ENCODE measurements at regions not wholly inside any gene's neighbourhood (a gene's known extent, or its start where the extent isn't known, plus 50 kb on each side); places are given as distances from the start of the nearest gene placed in this dataset.
"Not testable (repeated sequence)": the region's sequence is repeated elsewhere in the genome, so short reads cannot be mapped to it uniquely, and the experiment has no call there.

GRCh38 chr5:92662741-92663140 is 918.3 kb downstream of the NR2F1-AS1 start:
- DNase-seq (no peak), ATAC-seq (ENCODE audit: low FRiP score) (no peak)
- H3K36me3 ChIP-seq (ENCODE audit: control insufficient read depth in 1 of 2, insufficient read depth in 2 of 2, low read length in 1 of 2), result no peaks in the 10 kb centered on the region
- no peaks in the 10 kb centered on the region for H3K27me3 ChIP-seq (ENCODE audit: control insufficient read depth in 1 of 2, insufficient read depth in 2 of 2, low read length in 1 of 2)
- 55 to 64% methylated on average over 3 of the region's 3 CpGs for WGBS, 2 donors
- H3K9me3 ChIP-seq (ENCODE audit: control insufficient read depth, low read length), result no peaks in the 10 kb centered on the region
- intact Hi-C loops (cut with DNase I), result no loop called here
- H3K4me1 ChIP-seq (ENCODE audit: control insufficient read depth in 1 of 2, insufficient read depth in 2 of 2, low read length in 2 of 2), result no peaks in the 10 kb centered on the region
- H3K4me3 ChIP-seq (ENCODE audit: low read length in 2 of 2), result no peak overlapping the region
- no peak overlapping the region for H3K27ac ChIP-seq (ENCODE audit: low read depth in 1 of 2, low read length in 2 of 2)

GRCh38 chr5:92659246-92659645 is 921.8 kb downstream of the NR2F1-AS1 start:
- no peaks in the 10 kb centered on the region for H3K27me3 ChIP-seq (ENCODE audit: control insufficient read depth in 1 of 2, insufficient read depth in 2 of 2, low read length in 1 of 2)
- no peaks in the 10 kb centered on the region for H3K36me3 ChIP-seq (ENCODE audit: control insufficient read depth in 1 of 2, insufficient read depth in 2 of 2, low read length in 1 of 2)
- no peaks in the 10 kb centered on the region for H3K9me3 ChIP-seq (ENCODE audit: control insufficient read depth, low read length)
- intact Hi-C loops (cut with DNase I), result no loop called here
- H3K4me3 ChIP-seq (ENCODE audit: low read length in 2 of 2), result no peak overlapping the region
- no peaks in the 10 kb centered on the region for H3K4me1 ChIP-seq (ENCODE audit: control insufficient read depth in 1 of 2, insufficient read depth in 2 of 2, low read length in 2 of 2)
- no peak for ATAC-seq (ENCODE audit: low FRiP score)
- no peak for DNase-seq
- no peak overlapping the region for H3K27ac ChIP-seq (ENCODE audit: low read depth in 1 of 2, low read length in 2 of 2)

DNA sequence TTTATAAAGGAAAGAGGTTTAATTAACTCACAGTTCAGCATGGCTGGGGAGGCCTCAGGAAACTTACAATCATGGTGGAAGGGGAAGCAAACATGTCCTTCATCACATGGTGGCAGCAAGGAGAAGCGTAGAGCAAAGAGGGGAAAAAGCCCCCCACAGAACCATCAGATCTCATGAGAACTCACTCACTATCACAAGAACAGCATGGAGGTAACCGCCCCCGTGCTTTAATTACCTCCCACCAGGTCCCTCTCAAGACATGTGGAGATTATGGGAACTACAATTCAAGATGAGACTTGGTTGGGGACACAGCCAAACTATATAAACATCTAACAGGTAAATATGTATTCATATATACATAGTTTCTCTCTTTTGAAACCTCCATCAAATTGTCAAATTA is 926.4 kb downstream of the NR2F1-AS1 start:
- WGBS, 2 donors, result 89% methylated on average over 3 of the region's 3 CpGs
- H3K4me3 ChIP-seq (ENCODE audit: low read length in 2 of 2); H3K9me3 ChIP-seq (ENCODE audit: control insufficient read depth, low read length); H3K36me3 ChIP-seq (ENCODE audit: control insufficient read depth in 1 of 2, insufficient read depth in 2 of 2, low read length in 1 of 2); H3K27ac ChIP-seq (ENCODE audit: low read depth in 1 of 2, low read length in 2 of 2); H3K4me1 ChIP-seq (ENCODE audit: control insufficient read depth in 1 of 2, insufficient read depth in 2 of 2, low read length in 2 of 2); ATAC-seq (ENCODE audit: low FRiP score); intact Hi-C loops (cut with DNase I); H3K27me3 ChIP-seq (ENCODE audit: control insufficient read depth in 1 of 2, insufficient read depth in 2 of 2, low read length in 1 of 2); DNase-seq: not testable (repeated sequence)

DNA sequence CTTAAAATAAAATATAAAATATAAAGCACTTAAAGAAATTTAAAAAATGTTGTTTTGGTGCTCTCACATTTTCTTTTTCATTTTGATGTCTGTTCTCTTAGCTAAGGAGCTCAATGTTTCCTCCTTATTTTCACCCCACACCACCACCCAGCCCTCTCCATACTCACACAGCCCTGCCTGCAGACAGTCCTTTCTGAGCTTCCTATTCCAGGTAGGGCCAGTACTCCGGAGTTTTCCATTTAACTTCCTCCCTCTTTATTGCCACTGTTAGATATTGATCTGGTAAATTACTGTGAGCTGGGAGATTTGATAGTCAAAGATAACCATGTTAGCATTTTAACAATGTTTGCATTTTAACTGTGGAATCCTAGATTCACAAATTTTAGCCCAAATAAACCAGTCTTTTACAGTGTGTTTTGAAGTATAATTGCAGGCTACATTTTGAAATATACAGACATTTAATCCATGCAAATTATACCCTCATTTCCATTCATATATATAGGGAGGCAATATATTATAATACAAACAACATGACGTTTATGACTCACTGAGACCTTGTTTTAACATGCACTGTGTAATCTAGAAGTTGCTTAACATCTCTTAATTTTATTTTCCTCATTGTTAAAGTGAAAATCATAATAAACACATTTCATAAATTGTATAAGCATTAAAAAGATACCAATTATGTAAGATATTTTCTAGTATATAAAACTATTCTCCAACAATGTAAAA is 927.1 kb downstream of the NR2F1-AS1 start:
- H3K36me3 ChIP-seq (ENCODE audit: control insufficient read depth in 1 of 2, insufficient read depth in 2 of 2, low read length in 1 of 2), result no peaks in the 10 kb centered on the region
- ATAC-seq (ENCODE audit: low FRiP score), result no peak
- H3K4me3 ChIP-seq (ENCODE audit: low read length in 2 of 2), result no peak overlapping the region
- DNase-seq, result no peak
- WGBS, 2 donors, result 61 to 70% methylated on average over 2 of the region's 2 CpGs
- no peaks in the 10 kb centered on the region for H3K27me3 ChIP-seq (ENCODE audit: control insufficient read depth in 1 of 2, insufficient read depth in 2 of 2, low read length in 1 of 2)
- H3K27ac ChIP-seq (ENCODE audit: low read depth in 1 of 2, low read length in 2 of 2), result no peak overlapping the region
- H3K4me1 ChIP-seq (ENCODE audit: control insufficient read depth in 1 of 2, insufficient read depth in 2 of 2, low read length in 2 of 2), result no peaks in the 10 kb centered on the region
- H3K9me3 ChIP-seq (ENCODE audit: control insufficient read depth, low read length), result no peaks in the 10 kb centered on the region
- intact Hi-C loops (cut with DNase I), result no loop called here

DNA sequence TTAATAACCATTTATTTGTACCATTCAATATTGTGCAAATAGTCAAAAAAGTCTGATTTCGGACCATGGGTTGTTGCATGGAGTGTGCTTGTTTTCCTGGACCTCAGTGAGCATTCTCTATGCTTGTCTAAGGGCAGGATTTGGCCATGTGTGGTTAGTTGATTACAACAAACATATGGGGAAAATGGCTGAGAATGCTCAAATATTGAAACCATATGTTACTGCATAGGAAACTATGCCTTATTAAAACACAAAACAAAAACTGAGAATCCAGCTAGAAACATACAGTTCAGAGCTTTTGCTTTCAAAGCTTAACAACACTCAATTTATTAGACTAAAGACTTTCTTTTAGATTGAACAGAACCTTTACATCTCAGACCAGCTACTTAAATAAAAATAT is 928.3 kb downstream of the NR2F1-AS1 start:
- Histone ChIP-seq H3K27ac (ENCODE audit: low read depth in 1 of 2, low read length in 2 of 2) (no peak overlapping the region), H3K27me3 (ENCODE audit: control insufficient read depth in 1 of 2, insufficient read depth in 2 of 2, low read length in 1 of 2) (no peaks in the 10 kb centered on the region), H3K4me3 (ENCODE audit: low read length in 2 of 2) (no peak overlapping the region), H3K36me3 (ENCODE audit: control insufficient read depth in 1 of 2, insufficient read depth in 2 of 2, low read length in 1 of 2) (no peaks in the 10 kb centered on the region), H3K4me1 (ENCODE audit: control insufficient read depth in 1 of 2, insufficient read depth in 2 of 2, low read length in 2 of 2) (no peaks in the 10 kb centered on the region), H3K9me3 (ENCODE audit: control insufficient read depth, low read length) (no peaks in the 10 kb centered on the region)
- DNase-seq, result no peak
- no peak for ATAC-seq (ENCODE audit: low FRiP score)
- intact Hi-C loops (cut with DNase I), result no loop called here
- 60% methylated on average over 1 of the region's 1 CpG for whole genome bisulfite sequencing, 2 donors

GRCh38 chr5:92644266-92644886 is 936.6 kb downstream of the NR2F1-AS1 start:
- WGBS, 2 donors, result 31 to 44% methylated on average over 4 of the region's 4 CpGs
- DNase-seq (no peak), ATAC-seq (ENCODE audit: low FRiP score) (no peak)
- H3K36me3 ChIP-seq (ENCODE audit: control insufficient read depth in 1 of 2, insufficient read depth in 2 of 2, low read length in 1 of 2), result no peaks in the 10 kb centered on the region
- intact Hi-C loops (cut with DNase I), result no loop called here
- H3K9me3 ChIP-seq (ENCODE audit: control insufficient read depth, low read length), result no peaks in the 10 kb centered on the region
- no peak overlapping the region for H3K4me3 ChIP-seq (ENCODE audit: low read length in 2 of 2)
- no peaks in the 10 kb centered on the region for H3K27me3 ChIP-seq (ENCODE audit: control insufficient read depth in 1 of 2, insufficient read depth in 2 of 2, low read length in 1 of 2)
- no peaks in the 10 kb centered on the region for H3K4me1 ChIP-seq (ENCODE audit: control insufficient read depth in 1 of 2, insufficient read depth in 2 of 2, low read length in 2 of 2)
- no peak overlapping the region for H3K27ac ChIP-seq (ENCODE audit: low read depth in 1 of 2, low read length in 2 of 2)

GRCh38 chr5:92641031-92641962 is 939.7 kb downstream of the NR2F1-AS1 start:
- no peaks in the 10 kb centered on the region for H3K27me3 ChIP-seq (ENCODE audit: control insufficient read depth in 1 of 2, insufficient read depth in 2 of 2, low read length in 1 of 2)
- ATAC-seq (ENCODE audit: low FRiP score), result no peak
- H3K9me3 ChIP-seq (ENCODE audit: control insufficient read depth, low read length), result no peaks in the 10 kb centered on the region
- 1 to 3% methylated on average over 10 of the region's 10 CpGs for WGBS, 2 donors
- peak overlapping the region; percentile 14 to 34 for H3K4me3 ChIP-seq (ENCODE audit: low read length in 2 of 2)
- H3K36me3 ChIP-seq (ENCODE audit: control insufficient read depth in 1 of 2, insufficient read depth in 2 of 2, low read length in 1 of 2), result no peaks in the 10 kb centered on the region
- DNase-seq, result no peak
- intact Hi-C loops (cut with DNase I), result no loop called here
- H3K27ac ChIP-seq (ENCODE audit: low read depth in 1 of 2, low read length in 2 of 2), result no peak overlapping the region
- H3K4me1 ChIP-seq (ENCODE audit: control insufficient read depth in 1 of 2, insufficient read depth in 2 of 2, low read length in 2 of 2), result no peaks in the 10 kb centered on the region

DNA sequence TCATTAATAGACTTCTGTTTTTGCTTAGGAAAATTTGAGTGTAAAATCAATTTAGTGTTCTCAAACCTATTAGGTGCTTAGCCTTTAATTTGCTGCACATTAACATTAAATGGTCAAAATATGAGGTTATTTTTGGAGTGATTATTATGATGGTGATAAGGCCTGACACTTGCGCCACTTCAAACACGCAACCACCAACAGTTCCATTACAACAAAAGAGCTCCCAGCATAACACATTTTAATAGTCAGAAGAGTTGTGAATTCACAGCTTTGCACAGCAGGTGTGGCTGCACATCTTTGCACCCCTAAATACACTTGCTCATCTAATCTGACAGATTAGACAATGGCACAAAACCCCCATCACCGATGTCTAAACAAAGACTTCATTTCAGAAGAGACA is 940.7 kb downstream of the NR2F1-AS1 start:
- ATAC-seq (ENCODE audit: low FRiP score), result no peak
- Histone ChIP-seq H3K4me1 (ENCODE audit: control insufficient read depth in 1 of 2, insufficient read depth in 2 of 2, low read length in 2 of 2) (no peaks in the 10 kb centered on the region), H3K36me3 (ENCODE audit: control insufficient read depth in 1 of 2, insufficient read depth in 2 of 2, low read length in 1 of 2) (no peaks in the 10 kb centered on the region), H3K4me3 (ENCODE audit: low read length in 2 of 2) (no peak overlapping the region), H3K27me3 (ENCODE audit: control insufficient read depth in 1 of 2, insufficient read depth in 2 of 2, low read length in 1 of 2) (no peaks in the 10 kb centered on the region), H3K27ac (ENCODE audit: low read depth in 1 of 2, low read length in 2 of 2) (no peak overlapping the region), H3K9me3 (ENCODE audit: control insufficient read depth, low read length) (no peaks in the 10 kb centered on the region)
- whole genome bisulfite sequencing, 2 donors, result 77 to 84% methylated on average over 3 of the region's 3 CpGs
- no peak for DNase-seq
- intact Hi-C loops (cut with DNase I), result no loop called here
